GM21786 (cell line): ENCODE measurements at regions not wholly inside any gene's neighbourhood (a gene's known extent, or its start where the extent isn't known, plus 50 kb on each side); places are given as distances from the start of the nearest gene placed in this dataset.
"Not testable (repeated sequence)": the region's sequence is repeated elsewhere in the genome, so short reads cannot be mapped to it uniquely, and the experiment has no call there.

Experiments
- ATAC-seq: cut with Tn5 transposase; IDR thresholded peaks from one replicate; pipeline ENCODE4 v1.9.1; 2021; ENCODE audit not compliant: unreplicated experiment

- not testable (repeated sequence) for ATAC-seq
Measured at GRCh38 chr2:181737302-181737701, 57.0 kb upstream of the NEUROD1 start.

GRCh38 chr2:181738074-181738473 is 57.8 kb upstream of the NEUROD1 start:
- peak; percentile 55 for ATAC-seq

- ATAC-seq, result no peak
Measured at GRCh38 chr2:181738563-181738962, 58.2 kb upstream of the NEUROD1 start.

GRCh38 chr2:181741756-181742155 is 61.4 kb upstream of the NEUROD1 start:
- no peak for ATAC-seq

- ATAC-seq, result no peak
Measured at GRCh38 chr2:181742361-181742760, 62.0 kb upstream of the NEUROD1 start.

GRCh38 chr2:181742922-181743722 is 62.8 kb upstream of the NEUROD1 start:
- ATAC-seq, result peak; percentile 44

- no peak for ATAC-seq
Measured at GRCh38 chr2:181743723-181744031, 63.4 kb upstream of the NEUROD1 start.

- no peak for ATAC-seq
Measured at GRCh38 chr2:181745796-181746540, 65.7 kb upstream of the NEUROD1 start.

GRCh38 chr2:181746844-181747243 is 66.5 kb upstream of the NEUROD1 start:
- ATAC-seq, result no peak

GRCh38 chr2:181750305-181750704 is 70.0 kb upstream of the NEUROD1 start:
- ATAC-seq, result no peak

GRCh38 chr2:181751266-181752030 is 71.1 kb upstream of the NEUROD1 start:
- ATAC-seq, result no peak

GRCh38 chr2:181752301-181752700 is 72.0 kb upstream of the NEUROD1 start:
- ATAC-seq, result no peak

- ATAC-seq, result no peak
Measured at GRCh38 chr2:181753686-181754085, 73.4 kb upstream of the NEUROD1 start.

- ATAC-seq, result no peak
Measured at GRCh38 chr2:181754105-181754504, 73.8 kb upstream of the NEUROD1 start.

GRCh38 chr2:181755181-181755580 is 74.9 kb upstream of the NEUROD1 start:
- ATAC-seq, result no peak

- ATAC-seq, result no peak
Measured at GRCh38 chr2:181760521-181760920, 80.2 kb upstream of the NEUROD1 start.

GRCh38 chr2:181761175-181761574 is 80.9 kb upstream of the NEUROD1 start:
- ATAC-seq, result no peak

GRCh38 chr2:181762000-181762399 is 81.7 kb upstream of the NEUROD1 start:
- no peak for ATAC-seq

- no peak for ATAC-seq
Measured at GRCh38 chr2:181762848-181763247, 82.5 kb upstream of the NEUROD1 start.

- no peak for ATAC-seq
Measured at GRCh38 chr2:181763423-181763822, 83.1 kb upstream of the NEUROD1 start.

- ATAC-seq, result no peak
Measured at GRCh38 chr2:181764095-181764963, 84.0 kb upstream of the NEUROD1 start.
